Stimulated activated CD8-positive, alpha-beta memory T cell treated with anti-CD3 and anti-CD28 coated beads, Interleukin-4, amount 100 ng/mL, for 48 hours (primary cell): ENCODE measurements at regions not wholly inside any gene's neighbourhood (a gene's known extent, or its start where the extent isn't known, plus 50 kb on each side); places are given as distances from the start of the nearest gene placed in this dataset.

Source experiments
- DNase-seq: peaks from one replicate; pipeline ENCODE4 v3.0.0-alpha.2; 2020

GRCh38 chr2:51526766-51527165 is 494.8 kb upstream of the NRXN1 start:
- DNase-seq = no peak

DNA sequence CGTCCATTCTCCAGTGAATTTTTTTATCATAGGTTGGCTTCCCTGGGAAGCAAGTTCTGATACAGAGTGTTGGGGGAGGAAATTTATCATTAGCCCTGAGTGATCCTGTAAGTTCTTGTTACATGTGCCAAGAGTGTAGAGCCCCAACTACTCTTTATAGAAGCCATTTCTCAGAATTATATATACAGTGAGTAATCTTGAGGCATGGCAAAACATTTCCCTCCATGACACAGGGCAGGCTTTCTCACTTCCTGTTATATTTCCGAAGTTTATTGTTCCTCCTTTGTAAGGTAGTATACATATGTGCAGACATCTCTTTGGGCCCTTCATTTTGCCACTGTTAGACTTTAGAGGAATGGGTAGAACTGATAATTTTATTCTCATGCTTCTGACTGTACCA is 484.7 kb upstream of the NRXN1 start:
- DNase-seq = no peak

GRCh38 chr2:51511002-51511401 is 479.1 kb upstream of the NRXN1 start:
- DNase-seq = no peak

DNA sequence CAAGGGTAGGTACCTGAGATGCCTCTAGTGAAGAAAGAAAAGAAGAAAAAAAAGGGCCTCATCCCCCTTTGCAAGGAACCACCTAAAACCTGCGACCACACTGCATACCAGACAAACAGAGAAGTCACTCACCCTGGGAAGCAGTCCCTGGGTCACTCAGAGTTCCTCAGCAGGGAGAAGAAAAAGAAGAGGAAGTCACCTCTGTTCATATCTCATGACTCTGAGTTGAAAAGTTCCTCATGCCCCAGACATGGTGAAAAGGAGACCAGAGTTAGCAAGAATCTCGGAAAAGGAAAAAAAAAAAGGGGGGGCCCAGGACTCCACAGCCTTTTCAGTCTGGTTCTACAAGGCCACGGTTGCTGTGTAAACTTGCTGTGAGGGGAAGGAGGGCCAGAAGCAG is 478.4 kb upstream of the NRXN1 start:
- DNase-seq = no peak

GRCh38 chr2:51505533-51505932 is 473.6 kb upstream of the NRXN1 start:
- no peak for DNase-seq

DNA sequence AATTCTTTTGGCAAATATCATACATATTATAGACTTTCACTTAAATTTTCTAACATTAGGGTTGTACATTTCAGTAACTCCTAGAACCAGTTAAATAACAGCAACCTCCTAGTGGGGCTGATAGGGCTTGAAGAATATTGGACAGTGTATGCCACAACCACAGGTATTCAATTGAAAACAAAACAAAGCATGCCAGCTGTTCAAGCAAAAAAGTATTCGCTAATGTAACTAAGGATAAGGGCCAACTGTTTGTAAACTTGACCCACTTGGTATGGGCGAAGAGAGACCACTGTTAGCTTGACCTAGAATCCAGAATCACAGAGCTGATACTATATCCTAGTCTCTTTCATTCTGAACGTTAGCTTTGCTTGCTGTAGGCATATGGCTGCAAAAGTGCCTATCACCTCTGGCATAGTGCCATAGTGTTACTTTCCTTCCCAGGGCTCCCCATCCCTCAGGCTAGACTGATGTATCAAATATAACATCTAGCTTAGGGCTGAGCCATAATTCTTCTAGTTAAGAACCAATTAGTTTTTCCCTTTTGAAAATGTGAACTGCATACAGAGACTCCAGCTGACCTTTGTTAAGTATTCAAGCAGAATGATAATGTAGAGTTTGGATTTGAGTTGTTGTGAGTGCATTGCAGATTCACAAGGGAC is 458.8 kb upstream of the NRXN1 start:
- DNase-seq = no peak

DNA sequence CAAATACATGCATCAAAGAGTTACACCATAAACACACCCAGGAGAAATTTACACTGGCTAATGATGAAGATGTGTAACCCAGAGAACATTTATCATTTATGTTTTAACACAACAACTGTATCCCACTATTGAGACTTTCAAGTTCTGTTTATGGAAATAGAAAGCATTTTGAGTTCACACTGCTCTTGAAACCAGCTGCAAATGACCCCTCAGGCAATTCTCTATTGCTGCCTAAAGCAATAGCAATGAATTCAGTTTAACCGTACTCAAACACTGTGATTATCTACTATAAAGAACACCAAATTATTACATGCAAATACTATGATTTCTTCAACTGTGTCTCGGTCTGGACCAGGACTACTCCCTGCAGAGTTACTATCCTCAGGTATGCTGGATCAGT is 452.7 kb upstream of the NRXN1 start:
- no peak for DNase-seq

GRCh38 chr2:51483720-51484119 is 451.8 kb upstream of the NRXN1 start:
- DNase-seq = no peak

- no peak for DNase-seq
Measured at GRCh38 chr2:51472783-51473182, 440.9 kb upstream of the NRXN1 start.

- DNase-seq = no peak
Measured at GRCh38 chr2:51472300-51472699, 440.4 kb upstream of the NRXN1 start.

DNA sequence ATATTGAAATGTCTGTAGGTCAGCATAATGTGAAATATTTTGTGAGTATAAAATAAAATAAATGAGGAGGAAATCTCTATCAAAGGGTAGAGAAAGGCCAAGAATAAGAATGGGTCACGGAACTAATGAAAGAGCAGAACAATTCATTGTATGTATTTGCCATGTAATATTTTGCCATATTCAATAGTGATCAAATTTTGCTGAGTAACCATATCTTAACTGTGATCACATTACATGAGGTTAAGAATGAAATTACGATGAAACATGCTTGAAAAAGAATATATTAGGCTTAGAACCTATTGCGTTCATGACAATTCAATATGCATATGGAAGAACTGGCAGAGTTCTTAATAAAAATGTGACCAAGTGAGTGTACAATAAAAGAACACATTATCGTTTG is 437.2 kb upstream of the NRXN1 start:
- no peak for DNase-seq

- DNase-seq = no peak
Measured at GRCh38 chr2:51465326-51465725, 433.4 kb upstream of the NRXN1 start.

DNA sequence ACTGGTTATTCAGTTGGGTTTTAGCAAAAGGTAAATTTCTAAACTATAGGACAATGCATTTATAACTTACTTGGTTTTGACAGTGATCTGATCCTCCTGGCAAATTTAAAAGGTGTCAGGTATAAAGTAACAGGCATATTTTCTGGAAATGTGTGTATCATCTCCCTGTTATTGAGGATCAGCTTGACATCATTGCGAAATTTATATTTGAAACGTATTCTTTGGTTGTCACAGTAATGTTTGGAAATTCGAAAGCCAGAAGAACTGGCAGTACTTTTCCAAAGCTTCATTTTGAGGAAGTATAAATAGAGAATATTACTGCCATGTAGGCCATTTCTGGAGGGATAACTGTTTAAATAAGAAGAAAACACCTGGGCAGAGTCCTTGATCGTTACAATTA is 422.2 kb upstream of the NRXN1 start:
- no peak for DNase-seq

DNA sequence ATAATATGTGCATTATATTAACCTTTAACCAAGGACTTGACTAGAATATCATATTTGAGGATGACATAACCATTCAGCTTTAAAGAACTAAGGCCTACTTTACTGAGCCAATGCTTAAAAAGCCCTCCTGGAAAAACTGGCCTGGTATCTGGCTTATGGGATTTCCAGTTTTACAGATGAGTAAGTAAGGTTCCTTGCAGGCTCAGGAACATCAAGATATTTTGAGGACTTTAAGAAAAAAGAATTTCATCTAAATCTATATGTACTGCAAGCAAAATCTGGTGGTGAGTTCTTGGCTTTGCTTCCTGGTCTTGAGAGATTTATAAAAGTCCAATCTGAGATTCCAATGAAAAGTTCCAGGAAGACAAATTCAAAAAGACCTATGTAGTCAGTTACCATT is 417.0 kb upstream of the NRXN1 start:
- DNase-seq = no peak

DNA sequence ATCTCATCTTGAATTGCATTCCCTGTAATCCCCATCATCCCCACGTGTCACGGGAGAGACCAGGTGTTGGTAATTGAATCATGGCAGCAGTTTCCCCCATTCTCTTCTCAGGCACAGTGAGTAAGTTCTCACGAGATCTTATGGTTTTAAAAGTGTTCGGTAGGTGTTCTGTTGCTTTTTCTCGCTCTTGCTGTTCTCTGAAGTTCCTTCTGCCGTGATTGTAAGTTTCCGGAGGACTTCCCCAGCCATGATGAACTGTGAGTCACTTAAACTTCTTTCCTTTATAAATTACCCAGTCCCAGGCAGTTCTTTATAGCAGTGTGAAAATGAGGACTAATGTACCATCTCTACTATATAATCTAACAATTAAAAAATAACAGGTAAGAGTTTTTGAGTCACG is 409.9 kb upstream of the NRXN1 start:
- DNase-seq = no peak

GRCh38 chr2:51424418-51424817 is 392.5 kb upstream of the NRXN1 start:
- no peak for DNase-seq

- DNase-seq = no peak
Measured at GRCh38 chr2:51420511-51420910, 388.6 kb upstream of the NRXN1 start.

GRCh38 chr2:51413726-51414125 is 381.8 kb upstream of the NRXN1 start:
- DNase-seq = no peak

DNA sequence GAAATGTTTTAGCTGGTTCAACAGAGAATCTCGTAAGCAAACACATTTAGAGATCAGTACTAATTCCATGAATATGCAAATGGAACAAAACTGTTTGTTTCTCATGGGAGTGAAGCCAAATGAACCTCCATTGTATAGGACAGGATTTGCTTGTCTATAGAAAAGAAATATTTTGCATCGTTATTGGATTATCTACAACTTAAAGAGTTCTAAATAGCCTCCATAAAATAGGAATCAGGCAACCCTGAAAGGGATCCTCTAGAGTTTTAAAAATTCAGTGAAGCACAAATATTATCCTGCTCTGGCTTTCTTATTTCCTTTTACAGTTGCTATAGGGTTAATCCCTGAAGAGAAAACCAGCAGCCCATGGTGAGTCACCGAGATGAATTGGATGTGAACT is 378.4 kb upstream of the NRXN1 start:
- no peak for DNase-seq

DNA sequence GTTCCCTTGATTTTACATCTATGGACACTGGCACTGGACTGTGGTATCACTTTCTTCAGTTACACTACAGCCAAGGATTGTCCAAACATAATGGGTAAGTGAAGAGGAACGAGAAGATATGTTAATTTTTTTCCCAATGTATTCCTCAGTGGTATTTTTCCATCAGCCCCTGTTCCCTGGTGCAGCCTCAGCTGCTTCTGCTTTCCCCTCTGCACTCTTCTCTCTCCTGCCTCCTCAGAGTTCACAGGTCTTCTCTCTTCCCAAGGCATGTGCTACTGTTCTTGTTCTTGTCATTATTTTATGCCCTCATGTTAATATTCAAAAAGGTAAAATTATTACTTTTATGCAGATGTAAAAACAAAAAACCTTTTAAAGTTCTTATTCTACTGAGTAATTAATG is 378.0 kb upstream of the NRXN1 start:
- no peak for DNase-seq

DNA sequence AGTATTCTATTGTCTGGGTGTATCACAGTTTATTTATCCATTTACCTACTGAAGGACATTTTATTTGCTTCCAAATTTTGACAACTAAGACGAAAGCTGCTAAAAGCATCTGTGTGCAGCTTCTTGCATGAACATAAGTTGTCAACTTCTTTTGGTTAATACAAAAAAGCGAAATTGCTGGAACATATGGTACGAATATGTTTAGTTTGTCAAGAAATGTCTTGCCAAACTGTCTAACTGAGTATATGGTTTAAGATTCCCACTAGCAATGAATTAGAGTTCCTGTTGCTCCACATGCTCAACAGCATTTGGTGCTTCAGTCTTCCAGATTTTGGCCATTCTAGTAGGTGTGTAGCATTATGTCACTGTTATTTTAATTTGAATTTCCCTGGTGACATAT is 372.3 kb upstream of the NRXN1 start:
- no peak for DNase-seq

DNA sequence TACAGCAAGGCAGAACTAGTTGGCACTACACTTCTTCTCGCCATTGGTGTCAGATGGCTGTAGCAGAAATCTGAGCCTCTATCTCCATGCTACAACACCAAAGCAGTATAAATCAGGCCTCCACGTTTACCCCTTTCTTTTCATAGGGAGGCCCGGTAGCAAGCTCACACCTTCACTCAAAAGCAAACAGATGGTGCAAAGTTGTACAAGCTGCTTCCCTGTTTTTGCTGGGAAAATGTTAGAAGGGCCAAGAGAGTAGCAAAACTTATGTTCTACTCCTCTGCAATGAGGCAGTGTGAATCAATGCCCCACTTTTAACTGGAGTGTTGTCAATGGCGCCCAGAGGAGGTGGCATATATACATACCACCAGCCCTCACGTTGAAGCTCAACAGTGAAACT is 369.6 kb upstream of the NRXN1 start:
- DNase-seq = no peak

DNA sequence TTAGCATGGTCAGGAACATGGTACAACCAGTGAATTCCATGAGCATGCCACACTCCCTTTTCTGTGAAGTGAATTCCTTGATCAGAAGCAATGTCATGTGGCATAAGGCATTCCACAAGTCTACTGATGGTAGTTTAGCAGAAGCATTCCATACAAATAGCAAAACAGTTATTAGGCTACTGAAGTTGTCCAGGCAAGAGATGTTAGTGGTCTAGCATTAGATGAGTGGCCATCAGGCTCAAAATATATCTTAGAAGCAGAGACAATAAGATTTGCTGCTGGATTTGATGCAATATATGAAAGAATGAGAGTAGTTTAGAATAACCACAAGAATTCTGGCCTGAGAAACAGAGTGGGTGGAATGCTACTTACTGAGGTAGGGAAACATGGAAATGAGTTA is 355.3 kb upstream of the NRXN1 start:
- no peak for DNase-seq

- DNase-seq = no peak
Measured at GRCh38 chr2:51379997-51380396, 348.1 kb upstream of the NRXN1 start.

DNA sequence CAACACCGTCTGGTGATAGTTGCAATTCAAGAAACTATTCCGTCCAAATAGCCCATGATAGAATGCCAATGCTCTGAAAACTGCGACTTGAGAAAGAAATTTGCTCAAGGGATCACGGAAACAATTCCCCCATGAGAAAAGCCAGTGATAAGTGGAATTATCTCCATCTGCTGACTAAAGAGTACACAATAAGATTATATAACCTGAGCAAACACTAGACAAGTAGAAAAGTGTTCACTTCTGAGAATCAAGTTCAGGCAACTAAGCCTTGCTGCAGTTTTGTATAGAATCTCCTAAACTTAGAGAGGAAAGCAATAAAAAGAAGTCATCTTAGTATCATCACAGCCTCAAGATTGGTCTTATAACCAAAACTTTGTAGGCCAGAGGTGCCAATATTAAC is 336.3 kb upstream of the NRXN1 start:
- no peak for DNase-seq

DNA sequence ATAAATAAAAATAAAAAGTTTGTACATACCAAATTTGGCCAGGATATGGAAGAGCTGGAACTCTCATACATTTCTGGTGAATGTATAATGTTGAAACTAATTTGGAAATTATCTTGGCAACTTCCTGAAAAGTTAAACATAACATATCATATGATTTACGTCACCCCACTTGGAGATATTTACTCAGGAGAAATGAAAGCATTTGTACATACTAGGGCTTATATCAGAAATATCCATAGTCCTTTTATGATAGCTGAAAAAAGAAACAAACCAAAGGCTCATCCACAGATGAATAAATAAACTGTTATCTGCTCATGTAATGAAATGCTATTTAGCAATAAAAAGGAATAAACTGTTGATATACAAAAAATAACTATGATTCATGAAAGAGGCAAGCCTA is 318.2 kb upstream of the NRXN1 start:
- no peak for DNase-seq
